K562 (cell line): ENCODE measurements at regions not wholly inside any gene's neighbourhood (a gene's known extent, or its start where the extent isn't known, plus 50 kb on each side); places are given as distances from the start of the nearest gene placed in this dataset.

Experiments
- ATAC-seq: fragments of 200-7000 bp; cut with Tn5 transposase; 3 replicates; pipeline ENCODE4 v1.9.1; 2020; ENCODE audit warnings: moderate library complexity
- BruUV-seq: library from RNA; stranded (reverse); fragments of 400-500 nt; replicated peaks from 2 replicates; lab custom pipeline; 2021; lab: Mats Ljungman, UMichigan
- CTCF ChIA-PET: fragments of 300-600 bp; formaldehyde crosslinking; extraction: SDS; loops from one replicate; lab custom pipeline; 2021; ENCODE audit warnings: low intra/inter-chr PET ratio; lab: Yijun Ruan, JAX
- POLR2A ChIA-PET: fragments of 300-600, 350-650 bp; sonication (Branson Sonifier 250); formaldehyde crosslinking; extraction: SDS; loops from one replicate; lab custom pipeline; 2021; ENCODE audit warnings: antibody characterized with exemption, inconsistent platforms; lab: Yijun Ruan, JAX
- DNase-seq, 4 experiments: peaks; one replicate each; pipeline versions ENCODE4 v3.0.0 to v3.0.0-alpha.2; 2011 to 2018; ENCODE audit warnings: low spot score in 3 of 4, mixed read lengths in 3 of 4; ENCODE audit errors: extremely low read depth in 1 of 4
- FAIRE-seq: peaks from 2 replicates; lab custom pipeline; 2011; peaks lifted over from hg19 to GRCh38; lab: Jason Lieb, UNC
- H2AFZ ChIP-seq: 2 replicates; pipeline ENCODE4 v1.6.0; 2011; ENCODE audit warnings: low read depth, low read length, control low read depth, inconsistent platforms
- H3K27ac ChIP-seq: fragments of 200-600 bp; 3 replicates; pipeline ENCODE4 v1.8.0; 2011; ENCODE audit warnings: low read depth, mild to moderate bottlenecking, control low read depth, inconsistent platforms, low read length, moderate library complexity, mixed read lengths; ENCODE audit errors: extremely low read depth
- H3K27me3 ChIP-seq, 2 experiments: fragments of 300-600 bp in 1 of 2; 2 replicates in 1 of 2; 3 replicates in 1 of 2; pipeline versions ENCODE4 v1.6.0 to v1.8.0; 2011; ENCODE audit warnings: inconsistent platforms in 2 of 2, low read length in 2 of 2, mild to moderate bottlenecking in 1 of 2, mixed read lengths in 1 of 2, moderate library complexity in 1 of 2; ENCODE audit not compliant: control insufficient read depth in 2 of 2, insufficient read depth in 2 of 2
- H3K36me3 ChIP-seq: fragments of 300-600 bp; 3 replicates; pipeline ENCODE4 v1.8.0; 2011; ENCODE audit warnings: mild to moderate bottlenecking, low read length, inconsistent platforms; ENCODE audit not compliant: control insufficient read depth, insufficient read depth
- H3K4me1 ChIP-seq, 2 experiments: fragments of 200-600 bp in 1 of 2; replicated peaks in 1 of 2; 2 replicates in 1 of 2; 3 replicates in 1 of 2; pipeline versions ENCODE4 v1.5.1 to v1.8.0; 2011; ENCODE audit warnings: inconsistent platforms in 2 of 2, low read length in 2 of 2, mild to moderate bottlenecking in 1 of 2, mixed read lengths in 1 of 2, moderate library complexity in 1 of 2; ENCODE audit not compliant: control insufficient read depth in 2 of 2, insufficient read depth in 2 of 2
- H3K4me2 ChIP-seq: 2 replicates; pipeline ENCODE4 v1.6.1; 2011; ENCODE audit warnings: low read length, control low read depth, inconsistent platforms, mixed read lengths; ENCODE audit not compliant: insufficient read depth
- H3K4me3 ChIP-seq: fragments of 200-600 bp; sonication (generic), shearing (Covaris generic); 2 replicates; pipeline ENCODE4 v1.5.1; 2016; ENCODE audit warnings: control low read depth, inconsistent platforms
- H3K79me2 ChIP-seq: fragments of 200-600 bp; 3 replicates; pipeline ENCODE4 v1.8.0; 2011; ENCODE audit warnings: low read length, inconsistent platforms; ENCODE audit not compliant: control insufficient read depth, insufficient read depth
- H3K9ac ChIP-seq, 2 experiments: 2 replicates each; pipeline versions ENCODE4 v1.6.0 to v1.6.1; 2011; ENCODE audit warnings: low read depth in 2 of 2, low read length in 2 of 2, control low read depth in 1 of 2, inconsistent platforms in 1 of 2, mild to moderate bottlenecking in 1 of 2, mixed read lengths in 1 of 2; ENCODE audit not compliant: insufficient read depth in 1 of 2
- H3K9me1 ChIP-seq: one replicate; pipeline ENCODE4 v1.6.0; 2011; ENCODE audit warnings: inconsistent platforms, mild to moderate bottlenecking, low read length, moderate library complexity; ENCODE audit not compliant: control insufficient read depth, insufficient read depth
- H3K9me3 ChIP-seq: replicated peaks from 2 replicates; pipeline ENCODE4 v1.5.1; 2011; ENCODE audit warnings: low read depth, low read length, inconsistent platforms; ENCODE audit not compliant: control insufficient read depth, insufficient read depth
- H4K20me1 ChIP-seq: replicated peaks from 2 replicates; pipeline ENCODE4 v1.6.1; 2011; ENCODE audit warnings: low read length, inconsistent platforms, mixed read lengths; ENCODE audit not compliant: control insufficient read depth, insufficient read depth
- CCAR2 ChIP-seq: fragments of 200-400 bp; formaldehyde crosslinking; IDR thresholded peaks from 2 replicates; pipeline ENCODE4 v1.6.1; 2017; ENCODE audit warnings: mild to moderate bottlenecking, low read depth, low read length
- ETS1 ChIP-seq: conservative IDR thresholded peaks from 2 replicates; pipeline ENCODE4 v1.6.1; 2011; ENCODE audit warnings: low read depth, mild to moderate bottlenecking, low read length; ENCODE audit not compliant: control insufficient read depth
- MAFK ChIP-seq: IDR thresholded peaks from 2 replicates; pipeline ENCODE4 v1.6.1; 2011; ENCODE audit warnings: low read length, improper control_type of control experiment
- ZNF184 ChIP-seq: sonication (generic); formaldehyde crosslinking; IDR thresholded peaks from 2 replicates; pipeline ENCODE4 v1.5.0; 2020; ENCODE audit warnings: missing genetic modification reagents
- ZNF232 ChIP-seq: sonication (generic); formaldehyde crosslinking; IDR thresholded peaks from 2 replicates; pipeline ENCODE4 v1.8.0; 2022; ENCODE audit warnings: mild to moderate bottlenecking, missing genetic modification reagents
- ZNF398 ChIP-seq: fragments of 250-450 bp; sonication (Bioruptor Pico); IDR thresholded peaks from 2 replicates; pipeline ENCODE4 v1.8.0; 2021; ENCODE audit warnings: moderate library complexity, mild to moderate bottlenecking, inconsistent platforms
- ZNF407 ChIP-seq: fragments of 450-650 bp; IDR thresholded peaks from 2 replicates; pipeline ENCODE4 v1.6.1; 2016; ENCODE audit warnings: low read depth
- WGBS: fragments of 100-300 bp; shearing (Covaris generic); methylation state at CpG from one replicate; pipeline ENCODE4 v1.1.6; 2016; ENCODE audit warnings: low coverage, mixed read lengths; ENCODE audit not compliant: insufficient coverage; ENCODE audit errors: missing lambda C conversion rate; 5-methylcytosine and 5-hydroxymethylcytosine counted together
- in situ Hi-C: fragments of 300-500 bp; cut with MboI; formaldehyde crosslinking; loops from 4 replicates; pipeline ENCODE4 v1.15.0; 2018; ENCODE audit warnings: inconsistent platforms, mixed read lengths
- intact Hi-C: fragments of 100-400 bp; cut with micrococcal nuclease; formaldehyde crosslinking; loops from 2 replicates; pipeline ENCODE4 v1.14.2; 2022
- TF ChIP-seq, protein P1 (sequence below): fragments of 150-350 bp; IDR thresholded peaks from 2 replicates; pipeline ENCODE4 v1.6.1; 2014; ENCODE audit warnings: low read depth, mild to moderate bottlenecking, low read length, borderline replicate concordance

DNA sequence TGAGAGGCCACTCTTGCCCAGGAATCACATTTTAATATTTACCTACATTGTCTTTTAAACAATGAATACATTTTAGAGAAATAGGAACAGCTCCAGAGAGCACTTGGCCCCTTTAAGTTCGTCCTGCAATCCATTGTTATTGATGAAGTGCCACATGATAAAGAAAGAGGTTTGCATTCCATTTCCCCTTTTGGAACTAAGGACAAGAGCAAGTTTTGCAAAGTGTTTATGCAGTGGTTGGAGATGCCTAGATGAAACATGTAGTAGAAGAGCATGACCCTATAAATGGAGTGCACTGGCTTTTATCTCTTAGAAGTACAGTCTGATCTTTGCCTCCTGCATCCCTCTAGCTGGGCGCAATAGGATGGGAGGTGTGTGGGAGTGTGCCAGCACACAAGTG lies 118.7 kb upstream of the CNTNAP5 start:
- no peak overlapping the region for H3K4me3 ChIP-seq
- H3K4me2 ChIP-seq = no peak overlapping the region
- no peaks in the 10 kb centered on the region for H4K20me1 ChIP-seq
- H3K9ac ChIP-seq = no peak overlapping the region
- no peaks in the 10 kb centered on the region for H3K79me2 ChIP-seq
- DNase-seq = no peak
- H3K36me3 ChIP-seq = no peaks in the 10 kb centered on the region
- no TSS peak for BruUV-seq
- POLR2A ChIA-PET = interaction anchor here (0.7 kb wide), 1 partner anchor 76 kb away, joined by 3 read pairs; no protein-coding TSS in a partner anchor
- H3K9me3 ChIP-seq = no peaks in the 10 kb centered on the region
- no peak for FAIRE-seq
- in situ Hi-C loops = no loop called here
- no peak for ATAC-seq
- H3K4me1 ChIP-seq = no peaks in the 10 kb centered on the region
- H3K27me3 ChIP-seq = no peaks in the 10 kb centered on the region
- CTCF ChIA-PET = no interaction called here
- WGBS = 6% methylated on average over 2 of the region's 2 CpGs
- intact Hi-C loops = no loop called here
- no peak overlapping the region for H3K27ac ChIP-seq
- H3K9me1 ChIP-seq = no peaks in the 10 kb centered on the region
- no peak overlapping the region for H2AFZ ChIP-seq
- TF ChIP-seq, protein P1, sequence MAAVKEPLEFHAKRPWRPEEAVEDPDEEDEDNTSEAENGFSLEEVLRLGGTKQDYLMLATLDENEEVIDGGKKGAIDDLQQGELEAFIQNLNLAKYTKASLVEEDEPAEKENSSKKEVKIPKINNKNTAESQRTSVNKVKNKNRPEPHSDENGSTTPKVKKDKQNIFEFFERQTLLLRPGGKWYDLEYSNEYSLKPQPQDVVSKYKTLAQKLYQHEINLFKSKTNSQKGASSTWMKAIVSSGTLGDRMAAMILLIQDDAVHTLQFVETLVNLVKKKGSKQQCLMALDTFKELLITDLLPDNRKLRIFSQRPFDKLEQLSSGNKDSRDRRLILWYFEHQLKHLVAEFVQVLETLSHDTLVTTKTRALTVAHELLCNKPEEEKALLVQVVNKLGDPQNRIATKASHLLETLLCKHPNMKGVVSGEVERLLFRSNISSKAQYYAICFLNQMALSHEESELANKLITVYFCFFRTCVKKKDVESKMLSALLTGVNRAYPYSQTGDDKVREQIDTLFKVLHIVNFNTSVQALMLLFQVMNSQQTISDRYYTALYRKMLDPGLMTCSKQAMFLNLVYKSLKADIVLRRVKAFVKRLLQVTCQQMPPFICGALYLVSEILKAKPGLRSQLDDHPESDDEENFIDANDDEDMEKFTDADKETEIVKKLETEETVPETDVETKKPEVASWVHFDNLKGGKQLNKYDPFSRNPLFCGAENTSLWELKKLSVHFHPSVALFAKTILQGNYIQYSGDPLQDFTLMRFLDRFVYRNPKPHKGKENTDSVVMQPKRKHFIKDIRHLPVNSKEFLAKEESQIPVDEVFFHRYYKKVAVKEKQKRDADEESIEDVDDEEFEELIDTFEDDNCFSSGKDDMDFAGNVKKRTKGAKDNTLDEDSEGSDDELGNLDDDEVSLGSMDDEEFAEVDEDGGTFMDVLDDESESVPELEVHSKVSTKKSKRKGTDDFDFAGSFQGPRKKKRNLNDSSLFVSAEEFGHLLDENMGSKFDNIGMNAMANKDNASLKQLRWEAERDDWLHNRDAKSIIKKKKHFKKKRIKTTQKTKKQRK = no peak
- TF ChIP-seq CCAR2 (no peak), MAFK (no peak), ZNF398 (CRISPR knock-in tag) (no peak), ZNF232 (CRISPR knock-in tag) (no peak), ZNF184 (CRISPR knock-in tag) (no peak), ZNF407 (no peak), ETS1 (no peak)
